SJCRH30 (cell line): ENCODE measurements at regions not wholly inside any gene's neighbourhood (a gene's known extent, or its start where the extent isn't known, plus 50 kb on each side); places are given as distances from the start of the nearest gene placed in this dataset.

Source experiments
- DNase-seq, 2 experiments: peaks; one replicate each; pipeline ENCODE4 v3.0.0-alpha.2; 2015 to 2020
- H3K27ac ChIP-seq: fragments of 250-450 bp; sonication (Bioruptor Pico); 2 replicates; pipeline ENCODE4 v1.5.1; 2020; ENCODE audit warnings: mild to moderate bottlenecking, moderate library complexity
- H3K27me3 ChIP-seq: fragments of 250-450 bp; sonication (Bioruptor Pico); 2 replicates; pipeline ENCODE4 v1.5.1; 2020; ENCODE audit warnings: mild to moderate bottlenecking, moderate library complexity
- H3K36me3 ChIP-seq: fragments of 250-450 bp; sonication (Bioruptor Pico); 2 replicates; pipeline ENCODE4 v1.5.1; 2020; ENCODE audit warnings: mild to moderate bottlenecking, moderate library complexity
- H3K4me1 ChIP-seq: fragments of 250-450 bp; sonication (Bioruptor Pico); 2 replicates; pipeline ENCODE4 v1.5.1; 2020; ENCODE audit warnings: mild to moderate bottlenecking, moderate library complexity
- H3K4me3 ChIP-seq: fragments of 250-450 bp; sonication (Bioruptor Pico); 2 replicates; pipeline ENCODE4 v1.5.1; 2020; ENCODE audit warnings: mild to moderate bottlenecking, moderate library complexity
- H3K9me3 ChIP-seq: fragments of 250-450 bp; sonication (Bioruptor Pico); replicated peaks from 2 replicates; pipeline ENCODE4 v1.5.1; 2020; ENCODE audit warnings: mild to moderate bottlenecking, moderate library complexity

- H3K9me3 ChIP-seq: no peaks in the 10 kb centered on the region; the same call in 1 of the 2 replicates
- H3K4me3 ChIP-seq: no peak overlapping the region
- H3K36me3 ChIP-seq: no peaks in the 10 kb centered on the region
- no peak overlapping the region for H3K27ac ChIP-seq
- DNase-seq: no peak
- peaks cover 3% of the 10 kb centered on the region; the same call in 1 of the 2 replicates for H3K4me1 ChIP-seq
- no peaks in the 10 kb centered on the region for H3K27me3 ChIP-seq
These were observed 688.0 kb upstream of the ZEB2 start for GRCh38 chr2:145207884-145208283.

- Histone ChIP-seq H3K36me3 (no peaks in the 10 kb centered on the region), H3K4me1 (peaks cover 3% of the 10 kb centered on the region; the same call in 1 of the 2 replicates), H3K9me3 (no peaks in the 10 kb centered on the region; the same call in 1 of the 2 replicates), H3K4me3 (no peak overlapping the region), H3K27ac (no peak overlapping the region), H3K27me3 (no peaks in the 10 kb centered on the region)
- DNase-seq: no peak
These were observed 686.8 kb upstream of the ZEB2 start for GRCh38 chr2:145206496-145207281.

GRCh38 chr2:145203891-145204290 is 684.0 kb upstream of the ZEB2 start:
- Histone ChIP-seq H3K4me3 (no peak overlapping the region), H3K9me3 (no peaks in the 10 kb centered on the region), H3K27me3 (no peaks in the 10 kb centered on the region), H3K27ac (no peak overlapping the region), H3K36me3 (no peaks in the 10 kb centered on the region), H3K4me1 (peaks cover 3% of the 10 kb centered on the region; the same call in 1 of the 2 replicates)
- peak; percentile 38 to 69 for DNase-seq

- Histone ChIP-seq H3K36me3 (no peaks in the 10 kb centered on the region), H3K4me3 (no peak overlapping the region), H3K4me1 (peaks cover 3% of the 10 kb centered on the region), H3K27ac (no peak overlapping the region), H3K9me3 (no peaks in the 10 kb centered on the region), H3K27me3 (no peaks in the 10 kb centered on the region)
- no peak for DNase-seq
These were observed 680.1 kb upstream of the ZEB2 start for GRCh38 chr2:145199827-145200706.

- H3K27me3 ChIP-seq: no peaks in the 10 kb centered on the region
- peaks cover 3% of the 10 kb centered on the region for H3K4me1 ChIP-seq
- DNase-seq: peak in 1 of 2 experiments; percentile 25
- no peak overlapping the region for H3K27ac ChIP-seq
- H3K4me3 ChIP-seq: no peak overlapping the region
- no peaks in the 10 kb centered on the region for H3K36me3 ChIP-seq
- no peaks in the 10 kb centered on the region for H3K9me3 ChIP-seq
These were observed 679.1 kb upstream of the ZEB2 start for GRCh38 chr2:145199042-145199441.

- no peak for DNase-seq
- Histone ChIP-seq H3K36me3 (no peaks in the 10 kb centered on the region), H3K27ac (no peak overlapping the region), H3K9me3 (no peaks in the 10 kb centered on the region), H3K4me1 (peaks cover under 1% of the 10 kb centered on the region), H3K27me3 (no peaks in the 10 kb centered on the region), H3K4me3 (no peak overlapping the region)
These were observed 678.6 kb upstream of the ZEB2 start for GRCh38 chr2:145198555-145198954.

GRCh38 chr2:145197944-145198343 is 678.0 kb upstream of the ZEB2 start:
- Histone ChIP-seq H3K27me3 (no peaks in the 10 kb centered on the region), H3K4me3 (no peak overlapping the region), H3K27ac (no peak overlapping the region), H3K4me1 (no peaks in the 10 kb centered on the region; the same call in 1 of the 2 replicates), H3K9me3 (no peaks in the 10 kb centered on the region), H3K36me3 (no peaks in the 10 kb centered on the region)
- DNase-seq: no peak

- H3K27me3 ChIP-seq: no peaks in the 10 kb centered on the region
These were observed 674.8 kb upstream of the ZEB2 start for GRCh38 chr2:145194673-145195072.

GRCh38 chr2:145190031-145190703 is 670.2 kb upstream of the ZEB2 start:
- DNase-seq: no peak
- no peak overlapping the region for H3K4me3 ChIP-seq
- H3K4me1 ChIP-seq: no peaks in the 10 kb centered on the region
- H3K27me3 ChIP-seq: no peaks in the 10 kb centered on the region
- no peaks in the 10 kb centered on the region for H3K9me3 ChIP-seq
- no peaks in the 10 kb centered on the region for H3K36me3 ChIP-seq
- H3K27ac ChIP-seq: no peak overlapping the region

More at GRCh38 chr2:145194673-145195072, 674.8 kb upstream of the ZEB2 start:
- no peaks in the 10 kb centered on the region for H3K9me3 ChIP-seq
- H3K27ac ChIP-seq: no peak overlapping the region
- no peaks in the 10 kb centered on the region; the same call in 1 of the 2 replicates for H3K4me1 ChIP-seq
- no peak overlapping the region for H3K4me3 ChIP-seq
- H3K36me3 ChIP-seq: no peaks in the 10 kb centered on the region
- DNase-seq: no peak

- no peaks in the 10 kb centered on the region for H3K27me3 ChIP-seq
- no peaks in the 10 kb centered on the region for H3K4me1 ChIP-seq
- H3K36me3 ChIP-seq: no peaks in the 10 kb centered on the region
- H3K9me3 ChIP-seq: no peaks in the 10 kb centered on the region
- H3K4me3 ChIP-seq: no peak overlapping the region
- DNase-seq: no peak
- H3K27ac ChIP-seq: no peak overlapping the region
These were observed 666.4 kb upstream of the ZEB2 start for GRCh38 chr2:145186303-145186702.

- DNase-seq: no peak
- H3K4me1 ChIP-seq: no peaks in the 10 kb centered on the region
These were observed 665.8 kb upstream of the ZEB2 start for GRCh38 chr2:145185696-145186095.

GRCh38 chr2:145184741-145185651 is 665.1 kb upstream of the ZEB2 start:
- no peaks in the 10 kb centered on the region for H3K9me3 ChIP-seq
- no peak overlapping the region for H3K4me3 ChIP-seq
- no peak for DNase-seq
- H3K27ac ChIP-seq: no peak overlapping the region
- no peaks in the 10 kb centered on the region for H3K27me3 ChIP-seq
- H3K4me1 ChIP-seq: no peaks in the 10 kb centered on the region
- no peaks in the 10 kb centered on the region for H3K36me3 ChIP-seq

More at GRCh38 chr2:145185696-145186095, 665.8 kb upstream of the ZEB2 start:
- no peak overlapping the region for H3K4me3 ChIP-seq
- no peak overlapping the region for H3K27ac ChIP-seq
- H3K27me3 ChIP-seq: no peaks in the 10 kb centered on the region
- H3K9me3 ChIP-seq: no peaks in the 10 kb centered on the region
- no peaks in the 10 kb centered on the region for H3K36me3 ChIP-seq

- no peak for DNase-seq
- H3K27me3 ChIP-seq: no peaks in the 10 kb centered on the region
- H3K27ac ChIP-seq: no peak overlapping the region
- H3K9me3 ChIP-seq: no peaks in the 10 kb centered on the region
- H3K4me3 ChIP-seq: no peak overlapping the region
- no peaks in the 10 kb centered on the region for H3K36me3 ChIP-seq
- H3K4me1 ChIP-seq: no peaks in the 10 kb centered on the region
These were observed 649.4 kb upstream of the ZEB2 start for GRCh38 chr2:145169285-145169684.

GRCh38 chr2:145168091-145168490 is 648.2 kb upstream of the ZEB2 start:
- no peaks in the 10 kb centered on the region for H3K27me3 ChIP-seq
- H3K36me3 ChIP-seq: no peaks in the 10 kb centered on the region
- H3K4me3 ChIP-seq: no peak overlapping the region
- H3K4me1 ChIP-seq: no peaks in the 10 kb centered on the region
- no peak for DNase-seq
- no peak overlapping the region for H3K27ac ChIP-seq
- H3K9me3 ChIP-seq: no peaks in the 10 kb centered on the region
